ENCODE measurements at regions not wholly inside any gene's neighbourhood (a gene's known extent, or its start where the extent isn't known, plus 50 kb on each side); places are given as distances from the start of the nearest gene placed in this dataset.

DNA sequence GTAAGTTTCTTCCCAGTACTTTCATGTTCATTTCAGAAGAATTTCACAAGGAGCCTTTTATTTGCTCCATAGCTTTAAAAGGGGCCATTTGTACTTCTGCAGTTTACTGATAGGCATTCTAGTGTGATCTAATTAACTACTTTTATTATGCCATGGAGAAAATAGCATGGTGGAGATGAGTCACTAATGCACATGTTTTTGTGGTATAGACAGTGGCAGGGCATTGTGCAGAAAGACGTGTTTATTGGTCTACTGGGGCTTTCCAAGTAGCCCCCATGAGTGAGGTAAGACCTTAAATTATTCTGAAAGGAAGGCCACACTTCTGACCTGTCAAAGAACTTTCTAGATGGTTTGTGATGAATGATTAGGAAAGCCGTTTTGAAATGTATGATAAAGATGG, 810.0 kb upstream of the NR2F2 start:
- TF ChIP-seq, protein P1, sequence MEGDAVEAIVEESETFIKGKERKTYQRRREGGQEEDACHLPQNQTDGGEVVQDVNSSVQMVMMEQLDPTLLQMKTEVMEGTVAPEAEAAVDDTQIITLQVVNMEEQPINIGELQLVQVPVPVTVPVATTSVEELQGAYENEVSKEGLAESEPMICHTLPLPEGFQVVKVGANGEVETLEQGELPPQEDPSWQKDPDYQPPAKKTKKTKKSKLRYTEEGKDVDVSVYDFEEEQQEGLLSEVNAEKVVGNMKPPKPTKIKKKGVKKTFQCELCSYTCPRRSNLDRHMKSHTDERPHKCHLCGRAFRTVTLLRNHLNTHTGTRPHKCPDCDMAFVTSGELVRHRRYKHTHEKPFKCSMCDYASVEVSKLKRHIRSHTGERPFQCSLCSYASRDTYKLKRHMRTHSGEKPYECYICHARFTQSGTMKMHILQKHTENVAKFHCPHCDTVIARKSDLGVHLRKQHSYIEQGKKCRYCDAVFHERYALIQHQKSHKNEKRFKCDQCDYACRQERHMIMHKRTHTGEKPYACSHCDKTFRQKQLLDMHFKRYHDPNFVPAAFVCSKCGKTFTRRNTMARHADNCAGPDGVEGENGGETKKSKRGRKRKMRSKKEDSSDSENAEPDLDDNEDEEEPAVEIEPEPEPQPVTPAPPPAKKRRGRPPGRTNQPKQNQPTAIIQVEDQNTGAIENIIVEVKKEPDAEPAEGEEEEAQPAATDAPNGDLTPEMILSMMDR (IDR thresholded peaks at IDR 0.05; ENCODE audit: low read depth, low read length, poor library complexity, severe bottlenecking) = no peak
- no peak for TF ChIP-seq EZH2phosphoT487 (IDR thresholded peaks at IDR 0.05; ENCODE audit: borderline replicate concordance, low read length)

All from DOHH2 (cell line).